GM18508 (cell line): ENCODE measurements at regions not wholly inside any gene's neighbourhood (a gene's known extent, or its start where the extent isn't known, plus 50 kb on each side); places are given as distances from the start of the nearest gene placed in this dataset.

Source experiments
- ATAC-seq: cut with Tn5 transposase; IDR thresholded peaks from one replicate; pipeline ENCODE4 v1.9.1; 2021; ENCODE audit warnings: moderate number of reproducible peaks; ENCODE audit not compliant: insufficient read depth, unreplicated experiment

DNA sequence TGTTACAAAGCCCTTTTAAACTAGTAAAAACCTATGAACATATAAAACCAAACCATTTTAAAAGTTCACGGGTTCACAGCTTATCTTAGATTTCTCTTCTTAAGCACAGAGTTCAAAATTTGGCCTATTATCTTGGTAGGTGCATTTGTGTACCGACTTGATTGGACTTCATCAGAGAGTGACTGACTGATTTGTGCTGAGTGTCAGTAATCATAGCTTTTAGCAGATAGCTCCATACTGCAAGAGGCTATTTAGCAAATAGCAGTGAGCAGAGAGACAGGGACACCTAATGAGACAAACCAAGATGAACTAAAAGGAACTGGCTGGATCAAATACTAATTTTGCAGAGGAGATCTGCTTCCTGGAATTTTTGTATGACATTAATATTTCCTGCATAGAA lies 274.5 kb downstream of the PRR16 start:
- ATAC-seq, result no peak

DNA sequence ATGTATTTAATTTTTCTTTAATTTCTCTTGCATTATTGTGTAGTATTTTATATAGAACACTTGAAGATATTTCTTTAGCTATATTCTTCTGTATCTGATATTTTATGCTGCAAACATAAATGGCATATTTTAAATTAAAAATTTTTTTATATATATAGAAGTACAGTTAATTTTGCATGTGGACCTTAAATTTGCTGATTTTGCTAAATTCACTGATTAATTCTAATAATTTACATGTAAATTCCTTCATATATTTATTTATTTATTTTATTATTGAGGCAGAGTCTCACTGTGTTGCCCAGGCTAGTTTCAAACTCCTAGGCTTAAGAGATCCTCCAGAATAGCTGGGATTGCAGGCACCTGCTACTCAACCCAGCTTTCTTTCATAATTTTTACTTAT lies 276.9 kb downstream of the PRR16 start:
- no peak for ATAC-seq

DNA sequence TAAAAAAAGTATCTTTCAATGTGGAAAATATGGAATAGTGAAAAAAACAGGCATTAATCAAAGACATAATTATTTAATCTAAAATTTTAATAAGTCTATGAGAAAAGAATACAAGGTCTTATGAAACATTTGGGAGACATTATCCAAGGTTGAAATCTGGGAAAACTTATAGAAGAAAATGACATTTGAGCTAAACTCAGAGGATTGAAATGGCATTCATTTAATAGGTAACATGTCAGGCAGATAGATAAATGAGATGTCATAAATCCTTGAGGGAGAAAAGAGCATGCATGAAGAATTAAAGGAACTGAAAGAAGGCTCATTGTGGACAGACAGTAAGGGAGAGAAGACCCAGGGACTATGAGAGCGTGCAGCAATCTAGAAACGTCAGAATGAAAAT lies 284.4 kb downstream of the PRR16 start:
- ATAC-seq, result no peak

DNA sequence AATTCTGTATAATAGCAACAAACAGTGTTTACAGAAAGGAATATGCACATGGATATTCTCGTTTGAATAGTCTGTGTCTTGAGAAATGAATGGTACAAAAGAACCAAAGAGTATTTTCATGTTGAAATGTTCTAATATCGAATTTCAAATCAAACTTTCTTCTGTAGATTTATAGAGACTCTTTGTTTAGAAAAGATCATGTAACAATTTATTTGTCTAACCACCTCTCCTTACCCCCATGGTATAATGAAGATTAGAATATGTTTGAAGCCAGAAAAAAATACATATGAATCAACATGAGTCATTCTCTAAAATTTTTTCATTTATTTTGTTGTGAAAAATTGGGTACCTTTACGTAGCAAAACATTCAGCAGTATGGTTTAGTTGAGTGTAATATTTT lies 285.6 kb downstream of the PRR16 start:
- ATAC-seq, result no peak

DNA sequence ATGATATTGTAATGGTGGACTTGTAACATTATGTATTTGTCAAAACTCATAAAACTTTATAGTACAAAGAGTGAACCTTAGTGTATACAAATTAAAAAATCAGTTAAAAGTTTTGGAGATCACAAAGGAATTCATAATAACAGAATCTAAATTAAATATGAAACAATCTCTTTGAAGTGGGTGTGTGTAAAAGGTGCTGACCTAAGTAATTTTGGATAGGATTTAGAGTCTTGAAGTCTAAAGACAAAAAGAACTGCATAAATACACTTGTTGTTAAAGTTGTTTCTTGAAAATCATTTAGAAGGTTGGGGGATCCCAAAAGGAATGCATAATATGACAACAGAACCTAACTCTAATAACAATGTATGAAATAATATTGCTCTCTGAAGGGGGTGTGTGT lies 295.5 kb downstream of the PRR16 start:
- no peak for ATAC-seq

DNA sequence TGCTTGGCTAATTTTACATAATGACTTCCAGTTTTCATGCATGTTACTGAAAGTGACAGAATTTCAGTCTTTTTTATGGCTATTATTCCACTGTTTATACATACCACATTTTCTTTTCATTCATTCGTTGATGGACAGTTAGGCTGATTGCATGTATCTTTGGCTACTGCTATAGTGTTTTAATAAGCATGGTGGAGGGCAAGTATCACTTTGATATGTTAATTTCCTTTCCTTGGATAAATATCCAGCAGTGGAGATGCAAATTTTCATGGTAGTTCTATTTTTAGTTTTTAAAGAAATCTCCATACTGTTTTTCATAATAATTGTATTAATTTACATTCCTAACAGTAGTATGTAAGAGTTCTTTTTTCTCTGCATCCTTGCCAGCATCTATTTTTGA lies 297.9 kb downstream of the PRR16 start:
- ATAC-seq, result no peak

DNA sequence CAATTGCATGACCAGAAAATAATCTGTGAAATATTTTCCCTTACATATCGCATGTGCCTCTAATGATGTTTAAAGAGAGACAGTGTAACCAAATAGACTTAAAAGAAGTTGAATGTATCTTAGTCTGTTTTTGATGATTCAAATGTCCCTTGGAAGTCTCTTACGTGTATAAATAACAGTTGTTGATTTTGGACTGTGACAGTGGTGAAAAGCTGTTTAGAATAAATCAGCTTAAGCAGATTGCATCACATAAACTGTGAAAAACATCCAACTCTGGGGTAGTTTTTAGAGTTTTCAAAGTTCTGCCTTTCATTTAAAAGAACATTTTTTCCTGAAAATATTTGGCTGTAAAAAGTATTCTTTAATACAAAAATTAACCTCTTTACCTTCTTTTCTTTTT lies 301.1 kb downstream of the PRR16 start:
- no peak for ATAC-seq

DNA sequence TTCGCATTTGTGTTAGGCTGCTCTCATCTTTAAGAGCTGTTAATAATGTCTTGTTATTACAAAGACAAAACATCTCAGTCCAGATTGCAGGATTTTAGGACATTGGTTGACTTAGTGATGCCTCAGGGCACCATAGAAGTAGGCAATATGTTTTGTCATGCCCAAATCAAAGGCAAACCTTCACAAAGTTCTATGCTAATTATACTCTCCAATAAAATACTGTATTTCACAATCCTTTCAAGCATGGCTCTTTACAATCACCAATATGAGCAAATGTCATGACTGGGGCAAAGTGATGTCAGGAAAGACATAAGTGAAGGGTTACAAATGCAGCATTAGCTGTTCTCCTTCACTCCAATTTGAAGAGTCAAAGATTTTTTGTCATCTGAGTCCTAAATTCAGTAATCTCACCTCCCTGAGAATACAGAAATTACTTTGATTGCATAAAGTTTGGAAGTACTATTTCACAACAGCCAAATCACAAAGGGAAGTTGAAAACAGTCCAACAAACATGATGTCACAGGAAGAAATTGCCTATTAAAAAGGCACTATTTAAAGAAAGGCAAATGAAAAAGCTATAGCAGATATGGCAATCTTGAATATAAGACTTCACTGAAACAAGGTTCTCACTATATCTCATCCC lies 303.2 kb downstream of the PRR16 start:
- no peak for ATAC-seq

DNA sequence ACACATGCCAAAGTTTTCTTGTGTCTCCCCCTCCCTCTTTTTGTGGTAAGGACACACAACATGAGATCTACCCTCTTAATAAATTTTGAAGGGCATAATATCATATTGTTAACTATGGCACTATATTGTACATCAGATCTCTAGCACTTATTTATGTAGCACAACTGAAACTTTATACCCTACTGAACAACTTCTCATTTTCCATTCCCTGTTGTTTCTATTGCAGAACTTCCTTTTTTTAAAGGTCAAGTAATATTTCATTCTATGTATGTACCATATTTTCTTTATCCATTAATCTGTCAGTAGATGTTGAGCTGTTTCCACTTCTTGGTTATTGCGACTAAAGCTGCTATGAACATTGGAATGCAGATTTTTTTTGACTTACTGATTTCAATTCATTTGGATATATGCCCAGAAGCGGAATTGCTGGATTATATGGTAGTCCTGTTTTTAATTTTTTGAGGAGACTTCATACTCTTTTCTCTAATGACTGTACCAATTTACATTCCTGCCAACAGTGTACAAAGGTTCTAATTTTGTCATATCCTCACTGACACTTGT lies 305.3 kb downstream of the PRR16 start:
- no peak for ATAC-seq

DNA sequence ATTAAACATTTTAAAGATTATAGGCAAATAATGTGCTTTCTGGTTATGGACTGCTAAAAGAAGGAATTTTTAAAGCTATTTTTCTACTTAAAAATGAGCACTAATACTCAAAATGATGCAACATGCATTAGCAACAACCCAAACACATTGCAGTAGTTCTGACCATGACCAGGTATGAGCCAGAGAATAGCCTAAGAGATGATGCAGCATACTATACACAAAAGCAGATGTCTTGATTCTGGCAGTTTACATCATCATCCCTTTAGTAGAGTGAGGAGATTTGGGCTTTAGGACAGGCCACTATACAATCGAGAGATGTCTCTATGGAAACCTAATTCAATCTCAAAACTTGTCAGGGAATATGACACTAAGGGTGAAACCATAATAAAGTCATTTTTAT lies 307.1 kb downstream of the PRR16 start:
- no peak for ATAC-seq

DNA sequence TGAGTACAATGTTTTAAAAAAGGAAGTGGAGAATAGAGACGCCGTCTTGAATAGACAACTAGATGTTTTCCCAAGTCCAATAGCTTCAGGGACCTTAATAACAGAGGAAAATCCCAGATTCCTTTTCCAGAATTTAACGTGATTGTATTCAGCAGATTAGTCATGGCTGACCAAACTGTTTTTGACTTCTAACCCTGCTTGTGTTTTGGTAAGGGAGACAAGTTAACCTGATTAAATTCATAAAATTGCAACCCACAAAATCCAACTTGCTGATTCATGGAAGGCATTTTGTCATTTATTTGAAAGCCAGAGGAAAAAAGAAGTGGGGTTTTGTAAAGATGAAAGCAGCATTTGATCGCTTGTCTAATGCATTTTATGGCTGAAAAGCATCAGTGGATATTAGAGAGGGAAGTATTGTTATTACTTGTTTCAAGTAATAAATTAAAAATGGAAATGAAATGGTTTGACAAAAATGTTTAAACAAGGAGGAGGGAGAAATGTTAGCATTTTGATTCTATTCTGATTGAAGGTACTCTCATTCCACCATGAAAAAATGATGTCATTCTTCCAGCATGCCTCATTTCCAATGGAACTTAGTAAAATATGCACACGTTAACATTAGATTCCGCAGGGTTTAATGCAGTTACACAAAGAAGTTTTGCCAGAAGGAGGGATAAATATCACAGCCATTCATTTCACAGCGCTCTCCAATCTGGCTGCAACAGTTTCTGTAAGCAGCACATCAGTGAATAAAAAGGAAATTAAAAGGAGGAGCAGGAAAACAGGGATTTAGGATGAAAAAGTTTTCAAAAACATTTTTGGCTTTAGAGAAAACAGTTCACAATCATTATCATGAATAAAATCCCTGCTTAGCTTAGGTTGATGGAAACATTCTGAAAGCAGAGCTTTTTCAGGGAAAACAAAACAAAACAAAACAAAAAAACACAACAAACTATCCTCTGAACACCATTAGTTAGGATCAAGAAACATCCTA lies 314.7 kb downstream of the PRR16 start:
- no peak for ATAC-seq

DNA sequence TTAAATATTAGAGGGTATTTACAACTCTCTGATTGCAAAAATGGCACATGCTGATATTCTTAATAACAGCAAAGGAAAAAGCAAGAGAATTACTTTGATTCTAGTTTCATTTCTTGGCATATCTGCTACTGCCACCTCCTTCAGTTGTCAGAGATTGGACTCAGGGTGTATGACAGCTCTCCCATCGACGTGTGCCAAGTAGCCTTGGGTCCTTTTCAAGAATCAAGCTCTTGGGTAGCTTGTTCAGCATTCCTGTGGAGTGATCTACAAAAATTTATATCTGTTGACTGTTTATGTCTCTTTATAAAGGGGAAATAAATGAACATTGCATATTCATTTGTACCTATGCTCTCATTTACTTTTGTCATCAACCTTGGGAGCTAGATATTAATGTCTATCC lies 315.6 kb downstream of the PRR16 start:
- ATAC-seq, result no peak

DNA sequence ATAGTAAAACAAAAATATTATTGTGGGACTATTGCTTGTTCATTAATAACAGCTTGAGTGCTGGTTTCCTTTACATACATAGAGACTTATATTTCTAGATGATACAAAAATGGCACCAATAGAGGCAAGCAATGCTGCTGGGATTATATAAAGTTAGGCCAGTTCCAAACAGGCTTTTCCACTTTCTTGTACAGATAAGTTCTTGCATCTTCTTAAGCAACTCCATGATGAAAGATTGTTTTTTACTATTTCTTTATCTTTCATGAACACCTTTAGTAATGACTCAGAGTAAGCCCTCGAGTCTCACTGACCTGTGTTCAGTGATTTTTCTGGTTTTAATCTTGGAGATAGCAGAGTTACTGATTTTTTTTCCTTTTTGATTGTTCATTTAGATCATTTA lies 324.4 kb downstream of the PRR16 start:
- no peak for ATAC-seq

DNA sequence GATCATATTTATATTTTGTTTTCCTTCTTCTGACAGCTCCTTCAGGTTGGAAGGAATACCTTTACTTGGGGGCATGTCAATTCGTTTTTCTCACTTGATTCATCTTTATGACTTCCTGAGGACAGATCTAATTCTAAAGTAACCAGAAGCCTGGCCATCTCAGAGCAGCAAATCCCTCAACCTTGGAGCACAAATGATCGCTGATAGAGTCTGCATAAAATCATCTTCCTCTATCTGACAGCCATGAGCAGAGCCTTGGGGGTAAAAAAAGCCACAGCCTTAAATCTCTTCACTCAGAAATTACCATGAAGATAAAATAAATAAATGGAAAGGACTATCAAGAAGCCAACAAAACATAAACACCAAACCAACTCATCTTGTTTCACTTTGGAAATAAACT lies 325.8 kb downstream of the PRR16 start:
- ATAC-seq, result no peak

DNA sequence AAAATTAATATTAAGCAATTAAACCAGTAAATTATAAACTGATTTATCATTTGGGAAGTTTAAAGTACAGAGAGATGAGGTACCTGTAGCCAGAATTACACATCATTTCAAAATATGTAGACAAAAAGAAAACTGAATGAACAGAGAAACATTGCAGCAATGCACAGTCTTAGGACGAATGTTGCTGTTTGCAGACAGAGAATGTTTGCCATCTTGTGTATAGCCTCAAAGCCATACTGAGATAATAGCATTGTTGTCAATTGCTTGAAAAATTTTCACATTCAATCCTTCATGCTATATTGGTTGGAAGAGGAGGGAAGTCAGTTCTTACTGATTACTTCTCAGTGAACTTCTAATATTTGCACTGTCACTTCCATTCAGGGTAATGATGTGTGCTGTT lies 326.2 kb downstream of the PRR16 start:
- no peak for ATAC-seq

DNA sequence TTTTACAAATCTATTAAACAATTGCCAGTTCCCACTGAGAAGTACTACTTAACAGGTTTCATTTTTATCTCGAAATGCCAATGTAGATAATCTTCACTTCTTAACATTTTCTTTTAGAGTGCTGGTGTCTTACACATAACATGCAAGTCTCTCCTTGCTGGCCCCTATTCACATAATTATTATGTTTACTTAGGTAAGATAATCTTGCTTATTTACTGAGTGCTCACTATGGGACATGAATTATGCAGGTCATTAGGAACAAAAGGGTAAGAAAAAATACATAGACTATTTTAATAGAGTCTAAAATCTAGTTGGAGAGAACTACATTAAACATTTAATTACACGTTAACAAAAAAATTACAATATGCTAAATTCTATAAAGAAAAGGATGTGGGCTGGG lies 328.4 kb downstream of the PRR16 start:
- no peak for ATAC-seq

DNA sequence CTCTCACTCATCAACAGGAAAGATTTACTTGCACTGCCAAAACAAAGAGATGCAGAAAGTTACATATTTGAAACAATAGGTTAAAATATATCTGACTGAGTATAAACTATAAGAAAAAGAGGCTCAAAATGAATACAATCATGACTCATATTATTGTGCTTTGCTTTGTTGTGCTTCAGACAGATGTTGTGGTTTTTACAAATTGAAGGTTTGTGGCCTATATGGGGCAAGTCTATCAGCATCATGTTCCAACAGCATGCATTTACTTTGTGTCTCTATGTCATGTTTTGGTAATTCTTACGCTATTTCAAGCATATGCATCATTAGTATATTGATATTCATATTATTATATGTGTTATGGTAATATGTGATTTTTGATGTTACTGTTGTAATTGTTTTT lies 330.0 kb downstream of the PRR16 start:
- ATAC-seq, result no peak

DNA sequence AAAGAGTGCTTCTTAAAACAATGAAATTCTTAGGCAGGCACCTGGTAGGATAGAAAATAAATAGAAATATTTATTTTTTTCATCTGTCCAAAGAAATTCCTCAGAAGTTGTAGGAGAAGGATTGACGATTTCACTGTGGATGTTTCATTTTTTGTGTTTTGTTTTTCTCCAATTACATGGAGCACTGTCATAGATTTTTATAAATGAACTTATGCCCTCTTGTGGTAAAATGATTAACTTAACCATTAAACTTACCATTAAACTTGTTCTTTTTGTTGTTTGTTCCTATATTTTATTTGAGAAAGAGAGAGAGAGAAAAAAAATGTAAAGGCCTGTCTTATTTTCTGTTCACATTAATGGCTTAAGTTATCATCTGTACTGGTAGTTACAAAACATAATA lies 339.2 kb downstream of the PRR16 start:
- ATAC-seq, result no peak

DNA sequence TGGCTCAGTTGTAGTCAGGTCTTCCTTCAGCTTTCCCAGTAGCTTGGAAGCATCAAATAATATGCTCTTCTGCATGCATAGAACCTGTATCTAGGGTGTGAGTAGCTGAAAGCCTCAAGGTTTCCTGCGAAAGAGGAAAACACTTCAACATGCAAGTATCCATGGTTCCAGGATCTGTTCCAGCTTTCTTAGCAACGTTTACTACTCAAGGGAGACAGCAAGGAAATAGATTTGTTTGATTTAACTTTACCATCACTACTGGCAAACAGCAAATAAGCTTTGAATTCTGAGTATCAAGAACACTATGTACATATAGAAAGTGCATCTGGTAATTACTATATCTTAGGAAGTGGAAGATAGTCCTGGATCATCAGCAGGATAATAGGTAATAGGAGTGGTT lies 341.0 kb downstream of the PRR16 start:
- ATAC-seq, result no peak

DNA sequence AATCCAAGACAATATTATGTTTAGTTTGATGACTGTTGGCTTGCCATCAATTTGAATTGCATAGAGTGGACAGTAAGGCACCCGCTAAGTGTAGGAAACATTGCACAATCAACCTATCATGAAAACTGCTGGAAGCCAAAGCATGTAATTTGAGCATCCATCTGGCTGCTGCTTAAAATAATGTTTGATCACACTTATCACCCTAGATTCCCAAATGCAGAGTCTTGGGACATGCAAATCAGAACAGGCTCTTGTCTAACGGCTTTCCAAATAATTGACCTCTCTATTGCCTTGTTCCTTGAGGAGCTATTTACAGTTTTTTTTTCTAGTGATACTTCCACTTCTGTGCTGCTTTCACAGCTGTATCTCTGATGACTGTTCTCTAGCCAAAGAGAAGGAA lies 342.1 kb downstream of the PRR16 start:
- ATAC-seq, result no peak

DNA sequence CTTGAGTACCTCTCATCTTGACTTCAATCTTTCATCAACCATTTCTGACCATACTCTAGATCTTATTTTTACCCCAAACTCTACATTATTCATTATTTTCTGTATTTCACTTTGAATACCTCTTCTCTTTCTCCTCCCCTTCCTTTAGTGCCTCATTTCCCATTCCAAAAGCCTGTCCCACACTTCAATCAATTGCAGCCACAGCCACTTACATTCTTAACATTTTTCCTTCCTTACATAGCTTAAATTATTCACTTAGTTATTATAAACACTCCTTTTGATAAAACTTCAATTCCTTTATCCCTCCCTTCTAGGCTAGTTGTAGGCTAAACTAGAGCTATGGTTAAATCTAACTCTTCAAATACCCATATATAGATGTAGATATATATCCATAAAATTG lies 344.0 kb downstream of the PRR16 start:
- no peak for ATAC-seq

DNA sequence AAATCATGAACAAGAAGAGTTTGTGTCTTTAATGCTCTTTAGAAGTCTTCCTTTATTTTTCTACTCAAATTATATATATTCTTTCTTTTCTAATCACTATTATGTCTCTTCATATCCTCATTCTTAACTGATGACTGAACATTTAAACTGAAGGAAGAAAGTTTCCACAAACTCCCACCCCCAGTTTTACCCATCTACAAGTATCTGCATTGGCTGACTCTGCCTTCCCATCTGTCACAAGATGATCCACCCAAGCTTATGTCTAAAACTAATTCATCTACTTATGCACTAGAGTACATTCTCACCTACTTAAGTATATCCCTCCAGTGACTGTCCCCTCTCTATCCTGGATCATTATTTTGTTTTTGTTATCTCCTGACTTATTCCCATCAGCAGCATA lies 344.5 kb downstream of the PRR16 start:
- ATAC-seq, result no peak
